ENCODE measurements at regions not wholly inside any gene's neighbourhood (a gene's known extent, or its start where the extent isn't known, plus 50 kb on each side); places are given as distances from the start of the nearest gene placed in this dataset.

- no peak for DNase-seq (ENCODE audit: low read depth in 2 of 2)
Measured at GRCh38 chr6:4327841-4328240, 192.5 kb upstream of the ECI2 start.

GRCh38 chr6:4324746-4325145 is 189.4 kb upstream of the ECI2 start:
- no peak for DNase-seq (ENCODE audit: low read depth in 2 of 2)

- DNase-seq (ENCODE audit: low read depth in 2 of 2), result no peak
Measured at GRCh38 chr6:4323322-4323721, 187.9 kb upstream of the ECI2 start.

- no peak for DNase-seq (ENCODE audit: low read depth in 2 of 2)
Measured at GRCh38 chr6:4322846-4323309, 187.5 kb upstream of the ECI2 start.

- DNase-seq (ENCODE audit: low read depth in 2 of 2), result no peak
Measured at GRCh38 chr6:4322134-4322845, 186.9 kb upstream of the ECI2 start.

GRCh38 chr6:4320860-4321259 is 185.5 kb upstream of the ECI2 start:
- no peak for DNase-seq (ENCODE audit: low read depth in 2 of 2)

GRCh38 chr6:4319981-4320683 is 184.8 kb upstream of the ECI2 start:
- no peak for DNase-seq (ENCODE audit: low read depth in 2 of 2)

- DNase-seq (ENCODE audit: low read depth in 2 of 2), result no peak
Measured at GRCh38 chr6:4318321-4318720, 182.9 kb upstream of the ECI2 start.

- DNase-seq (ENCODE audit: low read depth in 2 of 2), result no peak
Measured at GRCh38 chr6:4316867-4317400, 181.6 kb upstream of the ECI2 start.

GRCh38 chr6:4314201-4314707 is 178.9 kb upstream of the ECI2 start:
- DNase-seq (ENCODE audit: low read depth in 2 of 2), result no peak

GRCh38 chr6:4313044-4313686 is 177.8 kb upstream of the ECI2 start:
- DNase-seq (ENCODE audit: low read depth in 2 of 2), result no peak

GRCh38 chr6:4311976-4312860 is 176.8 kb upstream of the ECI2 start:
- DNase-seq (ENCODE audit: low read depth in 2 of 2), result no peak

GRCh38 chr6:4309540-4309939 is 174.2 kb upstream of the ECI2 start:
- no peak for DNase-seq (ENCODE audit: low read depth in 2 of 2)

- DNase-seq (ENCODE audit: low read depth in 2 of 2), result no peak
Measured at GRCh38 chr6:4308364-4308763, 173.0 kb upstream of the ECI2 start.

GRCh38 chr6:4304927-4305455 is 169.6 kb upstream of the ECI2 start:
- no peak for DNase-seq (ENCODE audit: low read depth in 2 of 2)

GRCh38 chr6:4303638-4304037 is 168.3 kb upstream of the ECI2 start:
- DNase-seq (ENCODE audit: low read depth in 2 of 2), result no peak

GRCh38 chr6:4302524-4302923 is 167.1 kb upstream of the ECI2 start:
- no peak for DNase-seq (ENCODE audit: low read depth in 2 of 2)

GRCh38 chr6:4301871-4302270 is 166.5 kb upstream of the ECI2 start:
- no peak for DNase-seq (ENCODE audit: low read depth in 2 of 2)

GRCh38 chr6:4300917-4301316 is 165.5 kb upstream of the ECI2 start:
- DNase-seq (ENCODE audit: low read depth in 2 of 2), result no peak

- DNase-seq (ENCODE audit: low read depth in 2 of 2), result no peak
Measured at GRCh38 chr6:4299476-4299875, 164.1 kb upstream of the ECI2 start.

- DNase-seq (ENCODE audit: low read depth in 2 of 2), result no peak
Measured at GRCh38 chr6:4297348-4297747, 162.0 kb upstream of the ECI2 start.
